ENCODE measurements at regions not wholly inside any gene's neighbourhood (a gene's known extent, or its start where the extent isn't known, plus 50 kb on each side); places are given as distances from the start of the nearest gene placed in this dataset.

GRCh38 chr2:175362331-175362730, 180.8 kb upstream of the ATP5MC3 start:
- TF ChIP-seq GATA3 (IDR thresholded peaks at IDR 0.05; ENCODE audit: low read depth, low read length) (no peak), GATA2 (IDR thresholded peaks at IDR 0.05; ENCODE audit: low read depth, low read length) (no peak)

Data from SH-SY5Y (cell line).